Upper lobe of right lung (tissue), 1 donor: ENCODE measurements at regions not wholly inside any gene's neighbourhood (a gene's known extent, or its start where the extent isn't known, plus 50 kb on each side); places are given as distances from the start of the nearest gene placed in this dataset.
"Not testable (repeated sequence)": the region's sequence is repeated elsewhere in the genome, so short reads cannot be mapped to it uniquely, and the experiment has no call there.

Experiments used
- ATAC-seq: fragments of 200-7000 bp; cut with Tn5 transposase; one replicate; pipeline ENCODE4 v1.9.1; 2020; ENCODE audit warnings: mild to moderate bottlenecking, moderate library complexity
- DNase-seq: peaks from one replicate; pipeline ENCODE4 v3.0.0-alpha.2; 2020
- H3K27ac ChIP-seq: fragments of 200-600 bp; one replicate; pipeline ENCODE4 v1.8.0; 2022
- H3K27me3 ChIP-seq: fragments of 200-600 bp; one replicate; pipeline ENCODE4 v1.8.0; 2022; ENCODE audit warnings: mild to moderate bottlenecking
- H3K36me3 ChIP-seq: fragments of 200-600 bp; one replicate; pipeline ENCODE4 v1.8.0; 2022
- H3K4me1 ChIP-seq: fragments of 200-600 bp; one replicate; pipeline ENCODE4 v1.8.0; 2022
- H3K4me3 ChIP-seq: fragments of 200-600 bp; one replicate; pipeline ENCODE4 v1.8.0; 2022; ENCODE audit warnings: mild to moderate bottlenecking
- H3K9me3 ChIP-seq: fragments of 200-600 bp; one replicate; pipeline ENCODE4 v1.8.0; 2022
- CTCF ChIP-seq: fragments of 200-600 bp; IDR thresholded peaks from one replicate; pipeline ENCODE4 v1.8.0; 2022; ENCODE audit warnings: antibody characterized with exemption
- intact Hi-C: fragments of 100-400 bp; cut with DNase I; formaldehyde crosslinking; loops from one replicate; pipeline ENCODE4 v1.11.0; 2022
- donor health status: DM: no; HTN: yes; CAD: no; lungs with severe emphysema.

- Histone ChIP-seq H3K4me1 (no peaks in the 10 kb centered on the region), H3K9me3 (no peaks in the 10 kb centered on the region), H3K36me3 (no peaks in the 10 kb centered on the region), H3K27me3 (no peaks in the 10 kb centered on the region), H3K4me3 (no peak overlapping the region), H3K27ac (no peak overlapping the region)
- no peak for TF ChIP-seq CTCF
- ATAC-seq (no peak), DNase-seq (no peak)
- intact Hi-C loops: no loop called here
These were observed 97.3 kb upstream of the RBM19 start for GRCh38 chr12:114063435-114063834.

- H3K27ac ChIP-seq, H3K4me3 ChIP-seq, H3K9me3 ChIP-seq, H3K4me1 ChIP-seq, intact Hi-C loops, ATAC-seq, H3K36me3 ChIP-seq, DNase-seq, H3K27me3 ChIP-seq: not testable (repeated sequence)
These were observed 90.2 kb upstream of the RBM19 start for GRCh38 chr12:114056351-114056750.

- intact Hi-C loops: no loop called here
- no peaks in the 10 kb centered on the region for H3K36me3 ChIP-seq
- DNase-seq: no peak
- no peaks in the 10 kb centered on the region for H3K9me3 ChIP-seq
- H3K4me3 ChIP-seq: no peak overlapping the region
- no peak overlapping the region for H3K27ac ChIP-seq
- ATAC-seq: no peak
- no peaks in the 10 kb centered on the region for H3K4me1 ChIP-seq
- no peaks in the 10 kb centered on the region for H3K27me3 ChIP-seq
- TF ChIP-seq CTCF: no peak
These were observed 88.9 kb upstream of the RBM19 start for GRCh38 chr12:114054982-114055381.

- intact Hi-C loops: no loop called here
- no peaks in the 10 kb centered on the region for H3K9me3 ChIP-seq
- H3K4me3 ChIP-seq: no peak overlapping the region
- ATAC-seq: no peak
- no peak for DNase-seq
- no peak overlapping the region for H3K27ac ChIP-seq
- no peaks in the 10 kb centered on the region for H3K36me3 ChIP-seq
- no peak for TF ChIP-seq CTCF
- peaks cover 12% of the 10 kb centered on the region for H3K27me3 ChIP-seq
- no peaks in the 10 kb centered on the region for H3K4me1 ChIP-seq
These were observed 80.3 kb upstream of the RBM19 start for GRCh38 chr12:114046236-114046998.

GRCh38 chr12:114045349-114045748 lies 79.2 kb upstream of the RBM19 start:
- Histone ChIP-seq H3K27ac (no peak overlapping the region), H3K4me3 (no peak overlapping the region), H3K4me1 (no peaks in the 10 kb centered on the region), H3K27me3 (peaks cover 12% of the 10 kb centered on the region), H3K9me3 (no peaks in the 10 kb centered on the region), H3K36me3 (no peaks in the 10 kb centered on the region)
- intact Hi-C loops: no loop called here
- no peak for TF ChIP-seq CTCF
- DNase-seq (no peak), ATAC-seq (no peak)

GRCh38 chr12:114041590-114041989 lies 75.5 kb upstream of the RBM19 start:
- DNase-seq: no peak
- TF ChIP-seq CTCF: no peak
- no peak overlapping the region for H3K4me3 ChIP-seq
- H3K27ac ChIP-seq: no peak overlapping the region
- no peaks in the 10 kb centered on the region for H3K9me3 ChIP-seq
- H3K36me3 ChIP-seq: no peaks in the 10 kb centered on the region
- ATAC-seq: no peak
- peaks cover 28% of the 10 kb centered on the region for H3K27me3 ChIP-seq
- intact Hi-C loops: no loop called here
- no peaks in the 10 kb centered on the region for H3K4me1 ChIP-seq
